H1 (cell line): ENCODE measurements at regions not wholly inside any gene's neighbourhood (a gene's known extent, or its start where the extent isn't known, plus 50 kb on each side); places are given as distances from the start of the nearest gene placed in this dataset.
A peak's percentile ranks its signal among the peaks of the same experiment; 100 is the strongest.

Experiments used
- CTCF ChIA-PET: fragments of 300-600 bp; sonication (Branson Sonifier 250); formaldehyde crosslinking; loops from one replicate; lab custom pipeline; 2021; ENCODE audit not compliant: partially characterized antibody; lab: Charles Lee
- POLR2A ChIA-PET: fragments of 300-600 bp; sonication (Branson Sonifier 250); formaldehyde crosslinking; loops from one replicate; lab custom pipeline; 2021; ENCODE audit warnings: inconsistent platforms; ENCODE audit not compliant: partially characterized antibody; lab: Charles Lee
- DNase-seq, 2 experiments: peaks; one replicate each; pipeline versions ENCODE4 v3.0.0 to v3.0.0-alpha.2; 2010 to 2022; ENCODE audit warnings: low spot score in 2 of 2, low read depth in 1 of 2, mixed read lengths in 1 of 2
- FAIRE-seq: peaks from 2 replicates; lab custom pipeline; 2011; peaks lifted over from hg19 to GRCh38; lab: Jason Lieb, UNC
- H2AFZ ChIP-seq: 2 replicates; pipeline ENCODE4 v1.8.1; 2012; ENCODE audit warnings: low read length, inconsistent platforms
- H2AK5ac ChIP-seq: 2 replicates; pipeline ENCODE4 v1.6.1; 2013; ENCODE audit warnings: low read depth, low read length
- H2BK120ac ChIP-seq: replicated peaks from 2 replicates; pipeline ENCODE3; 2013; ENCODE audit warnings: low read depth, low read length, inconsistent platforms
- H2BK12ac ChIP-seq: 2 replicates; pipeline ENCODE4 v1.6.1; 2013; ENCODE audit warnings: low read depth, low read length
- H2BK15ac ChIP-seq: 2 replicates; pipeline ENCODE4 v1.6.1; 2013; ENCODE audit warnings: low read length
- H2BK20ac ChIP-seq: 2 replicates; pipeline ENCODE4 v1.6.1; 2013; ENCODE audit warnings: low read length
- H2BK5ac ChIP-seq: 2 replicates; pipeline ENCODE4 v1.6.1; 2013; ENCODE audit warnings: low read depth, low read length
- H3K14ac ChIP-seq: 2 replicates; pipeline ENCODE4 v1.6.1; 2013; ENCODE audit warnings: inconsistent platforms; ENCODE audit not compliant: insufficient read length
- H3K18ac ChIP-seq: 2 replicates; pipeline ENCODE4 v1.6.1; 2013; ENCODE audit warnings: low read length; ENCODE audit errors: extremely low read depth
- H3K23ac ChIP-seq: 2 replicates; pipeline ENCODE4 v1.6.1; 2013; ENCODE audit warnings: inconsistent platforms; ENCODE audit not compliant: insufficient read length
- H3K23me2 ChIP-seq: 2 replicates; pipeline ENCODE4 v1.6.1; 2013; ENCODE audit warnings: low read depth, low read length
- H3K27ac ChIP-seq: 2 replicates; pipeline ENCODE4 v1.6.1; 2011; ENCODE audit warnings: low read depth, low read length, inconsistent platforms
- H3K27me3 ChIP-seq, 4 experiments: replicated peaks in 1 of 4; 1 replicate in 1 of 4; 2 replicates in 3 of 4; pipeline versions ENCODE4 v1.6.1 to v1.8.1; 2011 to 2013; ENCODE audit warnings: low read length in 3 of 4, mild to moderate bottlenecking in 3 of 4, inconsistent platforms in 2 of 4, mixed read lengths in 2 of 4, moderate library complexity in 1 of 4; ENCODE audit not compliant: control insufficient read depth in 3 of 4, insufficient read depth in 3 of 4; ENCODE audit errors: extremely low read depth in 1 of 4
- H3K36me3 ChIP-seq, 4 experiments: 2 replicates each; pipeline versions ENCODE4 v1.6.1 to v1.8.1; 2011 to 2013; ENCODE audit warnings: mild to moderate bottlenecking in 4 of 4, low read length in 3 of 4, moderate library complexity in 2 of 4, control low read depth in 1 of 4, inconsistent platforms in 1 of 4; ENCODE audit not compliant: insufficient read depth in 4 of 4, control insufficient read depth in 2 of 4
- H3K4ac ChIP-seq: replicated peaks from 2 replicates; pipeline ENCODE3; 2013; ENCODE audit warnings: low read length, low read depth, mixed read lengths, inconsistent platforms; ENCODE audit not compliant: insufficient read length
- H3K4me1 ChIP-seq, 4 experiments: replicated peaks in 1 of 4; 1 replicate in 1 of 4; 2 replicates in 3 of 4; pipeline versions ENCODE4 v1.6.1 to v1.8.1; 2011 to 2013; ENCODE audit warnings: low read length in 3 of 4, inconsistent platforms in 2 of 4, mixed read lengths in 1 of 4; ENCODE audit not compliant: insufficient read depth in 4 of 4, control insufficient read depth in 3 of 4
- H3K4me2 ChIP-seq, 2 experiments: 2 replicates each; pipeline versions ENCODE4 v1.6.1 to v1.8.1; 2011 to 2013; ENCODE audit warnings: low read depth in 2 of 2, low read length in 2 of 2, control low read depth in 1 of 2, inconsistent platforms in 1 of 2, mild to moderate bottlenecking in 1 of 2; ENCODE audit not compliant: insufficient read depth in 1 of 2
- H3K4me3 ChIP-seq, 4 experiments: fragments of 200-600, 300-600 bp in 1 of 4; sonication (generic), shearing (Covaris generic), sonication (Bioruptor Twin) in 1 of 4; 2 replicates each; pipeline versions ENCODE4 v1.5.1 to v1.8.1; 2011 to 2016; ENCODE audit warnings: low read length in 4 of 4, low read depth in 3 of 4, control low read depth in 2 of 4, inconsistent platforms in 2 of 4, mild to moderate bottlenecking in 2 of 4, mixed read lengths in 1 of 4, moderate library complexity in 1 of 4; ENCODE audit not compliant: insufficient read depth in 2 of 4; ENCODE audit errors: extremely low read depth in 1 of 4
- H3K56ac ChIP-seq: replicated peaks from 2 replicates; pipeline ENCODE3; 2013; ENCODE audit warnings: low read depth, mild to moderate bottlenecking, mixed read lengths, low read length, inconsistent platforms; ENCODE audit not compliant: insufficient read length
- H3K79me1 ChIP-seq: 2 replicates; pipeline ENCODE4 v1.6.1; 2013; ENCODE audit warnings: low read depth, low read length, control low read depth
- H3K79me2 ChIP-seq, 2 experiments: 2 replicates each; pipeline versions ENCODE4 v1.6.1 to v1.8.1; 2012 to 2013; ENCODE audit warnings: low read length in 2 of 2, mild to moderate bottlenecking in 2 of 2, inconsistent platforms in 1 of 2; ENCODE audit not compliant: insufficient read depth in 2 of 2, control insufficient read depth in 1 of 2
- H3K9ac ChIP-seq, 4 experiments: replicated peaks in 1 of 4; 1 replicate in 1 of 4; 2 replicates in 3 of 4; pipeline versions ENCODE4 v1.6.1 to v1.8.1; 2011 to 2013; ENCODE audit warnings: low read depth in 3 of 4, low read length in 3 of 4, control low read depth in 2 of 4, mild to moderate bottlenecking in 2 of 4, moderate library complexity in 2 of 4, inconsistent platforms in 1 of 4; ENCODE audit errors: extremely low read depth in 1 of 4
- H3K9me3 ChIP-seq, 2 experiments: 2 replicates each; pipeline versions ENCODE4 v1.6.1 to v1.8.1; 2012 to 2013; ENCODE audit warnings: mild to moderate bottlenecking in 2 of 2, moderate library complexity in 2 of 2, control low read depth in 1 of 2, inconsistent platforms in 1 of 2, low read depth in 1 of 2, low read length in 1 of 2, mixed read lengths in 1 of 2; ENCODE audit not compliant: insufficient read depth in 2 of 2
- H4K20me1 ChIP-seq, 2 experiments: replicated peaks in 1 of 2; 2 replicates each; pipeline versions ENCODE3 to v1.8.1; 2011 to 2013; ENCODE audit warnings: inconsistent platforms in 2 of 2, low read length in 2 of 2, mild to moderate bottlenecking in 1 of 2; ENCODE audit not compliant: insufficient read depth in 2 of 2, control insufficient read depth in 1 of 2
- H4K5ac ChIP-seq: 2 replicates; pipeline ENCODE4 v1.6.1; 2013; ENCODE audit warnings: low read length, low read depth, mixed read lengths, inconsistent platforms; ENCODE audit not compliant: insufficient read length
- H4K8ac ChIP-seq: 2 replicates; pipeline ENCODE4 v1.8.0; 2013; ENCODE audit warnings: mild to moderate bottlenecking, moderate library complexity, low read length, inconsistent platforms; ENCODE audit not compliant: insufficient read depth; ENCODE audit errors: extremely low read depth
- H4K91ac ChIP-seq: replicated peaks from 2 replicates; pipeline ENCODE3; 2013; ENCODE audit warnings: low read length, mixed read lengths, inconsistent platforms; ENCODE audit not compliant: insufficient read length
- CBX5 ChIP-seq: fragments of 300-800, 300-1000 bp; sonication (generic); IDR thresholded peaks from 2 replicates; pipeline ENCODE4 v1.7.1; 2016; ENCODE audit warnings: antibody characterized with exemption, low read length, low read depth
- HDAC6 ChIP-seq: IDR thresholded peaks from one replicate; pipeline ENCODE4 v1.7.1; 2012; ENCODE audit warnings: low read depth, mild to moderate bottlenecking, inconsistent platforms, low read length, moderate library complexity
- KDM5A ChIP-seq: fragments of 200-600 bp; IDR thresholded peaks from 2 replicates; pipeline ENCODE4 v1.7.1; 2012; ENCODE audit warnings: mild to moderate bottlenecking, low read length, inconsistent platforms, mixed read lengths
- POLR2A ChIP-seq, 2 experiments: IDR thresholded peaks; 1 replicate in 1 of 2; 2 replicates in 1 of 2; pipeline ENCODE4 v1.6.1; 2011; ENCODE audit warnings: low read depth in 2 of 2, low read length in 2 of 2, mild to moderate bottlenecking in 2 of 2; ENCODE audit errors: control extremely low read depth in 1 of 2
- TAF1 ChIP-seq: IDR thresholded peaks from 2 replicates; pipeline ENCODE4 v1.6.1; 2011; ENCODE audit warnings: mild to moderate bottlenecking, low read depth, low read length
- TAF7 ChIP-seq: optimal IDR thresholded peaks from 2 replicates; pipeline ENCODE3; 2011; ENCODE audit warnings: low read depth, mild to moderate bottlenecking, inconsistent platforms, low read length, moderate library complexity, borderline replicate concordance
- TEAD4 ChIP-seq: IDR thresholded peaks from 2 replicates; pipeline ENCODE4 v1.6.1; 2012; ENCODE audit warnings: low read depth, low read length, inconsistent platforms, mixed read lengths
- WGBS, 2 experiments: shearing (Covaris generic) in 1 of 2; methylation state at CpG; one replicate each; pipeline versions ENCODE4 v1.1.6 to v1.1.7; 2013 to 2015; ENCODE audit warnings: low lambda C conversion rate in 2 of 2, mixed read lengths in 2 of 2, inconsistent platforms in 1 of 2, low coverage in 1 of 2, missing lambda C conversion rate in 1 of 2; ENCODE audit not compliant: insufficient replicate concordance in 2 of 2, insufficient coverage in 1 of 2, insufficient read length in 1 of 2; ENCODE audit errors: extremely low coverage in 1 of 2, missing lambda C conversion rate in 1 of 2; 5-methylcytosine and 5-hydroxymethylcytosine counted together

GRCh38 chr6:15048367-15048766 is 197.5 kb upstream of the JARID2 start:
- no peak overlapping the region for H2AK5ac ChIP-seq
- H4K91ac ChIP-seq: no peak overlapping the region
- no peak overlapping the region for H3K4ac ChIP-seq
- H2BK12ac ChIP-seq: 0 out of 2 replicates have a peak overlapping the region, but pooled peaks have one; percentile 41
- WGBS, 2 experiments: 91% methylated on average over 6 of the region's 6 CpGs; no CpG with 5 or more reads in 1 of the 2 experiments
- H3K23me2 ChIP-seq: no peaks in the 10 kb centered on the region
- no peak overlapping the region for H2BK120ac ChIP-seq
- no peak overlapping the region for H2AFZ ChIP-seq
- no peaks in the 10 kb centered on the region for H3K36me3 ChIP-seq
- no peaks in the 10 kb centered on the region for H3K27me3 ChIP-seq
- H3K27ac ChIP-seq: no peak overlapping the region
- H3K4me2 ChIP-seq: no peak overlapping the region
- H4K5ac ChIP-seq: no peak overlapping the region
- H3K4me3 ChIP-seq: no peak overlapping the region
- H3K4me1 ChIP-seq: peaks cover 0 to 7% (median 3%) of the 10 kb centered on the region in 4 experiments; a peak in 3 of 7 replicates
- CTCF ChIA-PET: interaction anchor here (0.5 to 2.3 kb wide), 6 partner anchors 10 to 340 kb away, joined by 3 to 9 read pairs (median 4); no protein-coding TSS in a partner anchor
- no peak overlapping the region for H2BK15ac ChIP-seq
- no peak overlapping the region for H3K23ac ChIP-seq
- no peaks in the 10 kb centered on the region for H3K9me3 ChIP-seq
- H3K56ac ChIP-seq: no peak overlapping the region
- POLR2A ChIA-PET: no interaction called here
- no peak overlapping the region for H3K18ac ChIP-seq
- TF ChIP-seq KDM5A: no peak
- TF ChIP-seq TAF7: no peak
- no peak for TF ChIP-seq CBX5
- TF ChIP-seq TAF1: no peak
- no peak for TF ChIP-seq TEAD4
- no peak for TF ChIP-seq HDAC6
- TF ChIP-seq POLR2A (IDR thresholded peaks at IDR 0.05; ENCODE audit: control extremely low read depth in 1 of 2, low read depth in 2 of 2, low read length in 2 of 2): no peak
- no peak overlapping the region for H4K8ac ChIP-seq
- no peak overlapping the region for H3K14ac ChIP-seq
- DNase-seq (no peak), FAIRE-seq (no peak)
- H3K9ac ChIP-seq: no peak overlapping the region
- no peak overlapping the region for H2BK5ac ChIP-seq
- no peaks in the 10 kb centered on the region for H3K79me1 ChIP-seq
- H3K79me2 ChIP-seq: no peaks in the 10 kb centered on the region
- H2BK20ac ChIP-seq: no peak overlapping the region
- H4K20me1 ChIP-seq: no peaks in the 10 kb centered on the region
